HEK293T (cell line): ENCODE measurements at regions not wholly inside any gene's neighbourhood (a gene's known extent, or its start where the extent isn't known, plus 50 kb on each side); places are given as distances from the start of the nearest gene placed in this dataset.

Source experiments
- ELF4 ChIP-seq: fragments of 450-650 bp; IDR thresholded peaks from 2 replicates; pipeline ENCODE4 v1.6.1; 2017; ENCODE audit warnings: antibody characterized with exemption
- FOXA1 ChIP-seq: fragments of 450-650 bp; IDR thresholded peaks from 2 replicates; pipeline ENCODE4 v1.6.1; 2016; ENCODE audit warnings: mild to moderate bottlenecking
- FOXK2 ChIP-seq: fragments of 450-650 bp; IDR thresholded peaks from 2 replicates; pipeline ENCODE4 v1.6.1; 2016; ENCODE audit warnings: mild to moderate bottlenecking
- FOXM1 ChIP-seq: fragments of 450-650 bp; IDR thresholded peaks from 2 replicates; pipeline ENCODE4 v1.6.1; 2017; ENCODE audit warnings: mild to moderate bottlenecking, borderline replicate concordance
- HDGF ChIP-seq: fragments of 450-650 bp; IDR thresholded peaks from 2 replicates; pipeline ENCODE4 v1.6.1; 2017; ENCODE audit warnings: antibody characterized with exemption, borderline replicate concordance
- NFRKB ChIP-seq: fragments of 450-650 bp; IDR thresholded peaks from 2 replicates; pipeline ENCODE4 v1.6.1; 2016; ENCODE audit warnings: mild to moderate bottlenecking, moderate library complexity
- TARDBP ChIP-seq: fragments of 450-650 bp; IDR thresholded peaks from 2 replicates; pipeline ENCODE4 v1.6.1; 2016

DNA sequence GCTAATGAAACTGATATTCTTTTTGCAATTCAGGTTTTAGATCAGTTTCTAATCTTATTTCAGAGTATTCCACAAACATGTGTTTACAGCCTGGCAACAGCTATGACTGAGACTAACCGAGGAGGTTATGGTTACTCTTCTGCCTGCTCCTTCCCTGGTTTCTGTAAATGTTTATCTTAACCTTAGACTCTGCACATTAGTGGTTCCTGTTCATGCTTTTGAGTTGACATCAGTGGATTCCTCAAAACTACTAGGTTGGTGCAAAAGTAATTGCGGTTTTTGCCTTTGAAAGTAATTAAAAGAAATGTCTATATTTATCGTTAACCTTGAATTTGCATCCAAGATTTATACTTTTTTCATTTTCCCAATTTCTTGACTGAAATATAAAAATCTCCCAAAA lies 237.0 kb upstream of the TSHZ3 start:
- TF ChIP-seq TARDBP (no peak), NFRKB (no peak), FOXK2 (no peak), HDGF (no peak), FOXM1 (no peak), FOXA1 (no peak), ELF4 (peak; percentile 63)
